ENCODE measurements at regions not wholly inside any gene's neighbourhood (a gene's known extent, or its start where the extent isn't known, plus 50 kb on each side); places are given as distances from the start of the nearest gene placed in this dataset.
A peak's percentile ranks its signal among the peaks of the same experiment; 100 is the strongest.
"Not testable (repeated sequence)": the region's sequence is repeated elsewhere in the genome, so short reads cannot be mapped to it uniquely, and the experiment has no call there.

GRCh38 chr14:51445001-51445390 is 204.9 kb downstream of the TMX1 start:
- no peak for DNase-seq (ENCODE audit: low read depth)

- DNase-seq (ENCODE audit: low read depth) = no peak
These were observed 204.9 kb upstream of the FRMD6 start for GRCh38 chr14:51446771-51447170.

DNA sequence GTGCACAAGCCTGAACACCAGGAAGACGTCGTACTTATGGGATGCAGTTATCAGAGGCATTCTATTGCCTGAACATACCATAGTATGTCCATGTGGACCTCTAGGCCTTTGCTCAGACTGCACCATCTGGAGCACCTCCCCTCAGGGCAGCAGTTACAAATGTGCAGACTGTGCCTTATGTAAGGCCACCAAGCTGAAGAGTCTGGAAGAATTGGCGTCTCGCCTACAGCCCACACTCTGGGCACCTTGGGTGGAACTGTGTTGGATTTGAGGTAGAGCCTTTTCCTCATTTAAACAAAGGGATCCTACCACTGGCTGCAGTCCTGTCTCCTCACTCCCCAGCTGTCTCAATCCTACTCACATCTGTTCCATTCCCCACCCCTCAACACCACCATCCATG is 204.3 kb upstream of the FRMD6 start:
- DNase-seq (ENCODE audit: low read depth) = no peak

GRCh38 chr14:51448831-51449670 is 202.7 kb upstream of the FRMD6 start:
- DNase-seq (ENCODE audit: low read depth) = peak; percentile 82

DNA sequence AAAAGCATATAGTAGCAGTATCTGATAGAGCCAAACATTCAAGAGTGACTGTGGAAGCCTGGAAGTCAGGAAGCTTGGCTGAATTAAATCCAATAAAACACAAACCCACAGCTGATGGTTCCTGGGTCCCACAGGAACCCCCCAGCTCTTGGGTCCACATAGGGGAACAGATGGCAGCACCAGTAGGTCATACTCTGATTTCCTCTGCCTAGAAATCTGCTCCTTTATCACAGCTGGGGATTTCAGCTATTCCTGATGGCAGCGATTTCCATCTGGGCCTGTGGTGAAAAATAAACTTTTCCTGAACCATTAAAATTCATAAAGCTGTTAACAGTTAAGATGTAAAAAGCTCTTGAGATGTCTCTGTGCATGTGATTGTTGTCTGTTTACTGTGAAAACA is 202.0 kb upstream of the FRMD6 start:
- DNase-seq (ENCODE audit: low read depth) = no peak

DNA sequence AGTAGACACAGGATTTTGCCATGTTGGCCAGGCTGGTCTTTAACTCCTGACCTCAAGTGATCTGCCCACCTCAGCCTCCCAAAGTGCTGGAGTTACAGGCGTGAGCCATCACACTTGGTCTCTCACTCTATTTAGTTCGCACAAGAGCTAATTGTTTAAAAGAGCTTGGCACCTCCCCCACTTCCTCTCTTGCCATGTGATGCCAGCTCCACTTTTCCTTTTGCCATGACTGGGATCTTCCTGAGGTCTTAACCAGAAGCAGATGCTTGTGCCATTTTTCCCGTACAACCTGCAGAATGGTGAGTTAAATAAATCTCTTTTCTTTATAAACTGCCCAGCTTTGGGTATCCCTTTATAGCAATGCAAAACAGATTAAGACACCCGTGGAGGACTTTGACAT is 200.1 kb upstream of the FRMD6 start:
- no peak for DNase-seq (ENCODE audit: low read depth)

- peak; percentile 73 for DNase-seq (ENCODE audit: low read depth)
These were observed 197.8 kb upstream of the FRMD6 start for GRCh38 chr14:51453869-51454268.

GRCh38 chr14:51454351-51454750 is 197.4 kb upstream of the FRMD6 start:
- no peak for DNase-seq (ENCODE audit: low read depth)

DNA sequence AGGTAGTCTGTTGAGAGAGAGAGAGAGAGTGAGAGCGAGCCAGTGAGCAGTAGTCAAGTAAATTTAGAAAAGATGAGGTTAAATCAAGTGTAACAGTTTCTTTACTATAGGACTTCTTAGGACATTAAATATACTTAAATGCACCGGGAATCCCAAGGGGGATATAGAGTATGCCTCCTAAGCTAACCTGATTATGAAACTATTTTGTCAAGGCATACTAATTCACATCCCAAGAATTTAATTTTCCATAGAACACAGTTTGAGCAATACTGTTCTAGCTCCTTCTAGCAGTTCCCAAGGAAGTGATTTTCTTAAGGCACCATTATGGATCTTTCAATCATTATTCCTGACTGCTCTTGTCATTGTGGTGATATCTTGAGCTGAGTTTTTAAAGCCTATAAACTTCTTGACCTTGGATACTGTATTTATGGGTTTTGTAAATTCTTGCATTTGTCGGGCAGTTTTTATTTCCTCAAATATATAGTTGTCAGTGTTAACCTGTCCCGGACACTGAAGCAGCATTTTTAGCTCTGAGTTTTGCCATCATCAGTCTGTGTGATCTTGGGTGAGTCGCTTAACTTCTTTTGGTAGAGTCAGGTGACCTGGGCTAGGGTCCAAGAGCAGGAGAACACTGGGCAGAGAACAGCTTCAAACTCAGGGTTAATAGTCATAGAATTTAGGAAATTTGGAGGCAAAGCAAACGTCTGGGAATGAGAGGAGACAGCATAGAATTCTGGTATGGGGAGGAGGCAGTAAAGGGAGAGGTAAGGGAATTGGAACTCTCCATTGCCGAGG is 196.5 kb upstream of the FRMD6 start:
- DNase-seq (ENCODE audit: low read depth) = peak; percentile 51

GRCh38 chr14:51457843-51458562 is 193.7 kb upstream of the FRMD6 start:
- DNase-seq (ENCODE audit: low read depth) = no peak

DNA sequence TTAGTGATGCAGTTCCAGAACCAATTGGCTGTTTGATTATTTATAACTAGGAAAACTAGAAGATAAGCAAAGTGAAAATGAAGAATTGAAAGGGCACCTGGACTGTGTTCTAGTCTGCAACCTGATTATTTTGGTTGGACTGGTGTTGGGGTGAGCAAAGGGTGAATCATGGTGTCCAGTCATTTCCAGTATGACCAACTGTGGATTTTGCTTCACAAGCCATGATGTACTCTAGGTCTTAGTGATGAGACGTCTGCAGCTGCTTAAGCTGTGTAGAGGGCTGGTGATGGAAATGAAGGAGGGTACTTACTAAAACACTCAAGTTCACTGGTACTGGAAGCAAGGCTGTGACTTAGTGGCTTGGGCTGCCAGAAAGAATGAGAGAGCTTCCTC is 193.2 kb upstream of the FRMD6 start:
- DNase-seq (ENCODE audit: low read depth) = no peak

DNA sequence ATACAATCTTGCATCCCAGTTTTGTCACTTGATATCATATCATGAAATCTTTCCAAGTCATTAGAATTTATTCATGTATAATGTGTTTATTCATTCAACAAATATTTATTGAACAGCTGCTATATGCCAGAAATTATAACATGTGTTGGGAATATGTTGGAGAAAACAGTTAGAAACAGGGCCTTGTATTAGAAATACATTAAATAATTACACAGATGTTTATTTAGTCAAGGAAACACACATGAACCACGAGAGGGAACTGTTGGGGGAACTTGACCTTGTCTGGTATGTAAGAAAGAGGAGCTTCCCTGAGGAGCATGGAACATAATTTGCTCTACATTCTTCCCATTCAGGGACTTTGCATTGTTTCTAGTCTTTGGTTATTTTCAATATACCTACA is 191.7 kb upstream of the FRMD6 start:
- peak; percentile 49 for DNase-seq (ENCODE audit: low read depth)

- DNase-seq (ENCODE audit: low read depth) = no peak
These were observed 189.5 kb upstream of the FRMD6 start for GRCh38 chr14:51462182-51462581.

DNA sequence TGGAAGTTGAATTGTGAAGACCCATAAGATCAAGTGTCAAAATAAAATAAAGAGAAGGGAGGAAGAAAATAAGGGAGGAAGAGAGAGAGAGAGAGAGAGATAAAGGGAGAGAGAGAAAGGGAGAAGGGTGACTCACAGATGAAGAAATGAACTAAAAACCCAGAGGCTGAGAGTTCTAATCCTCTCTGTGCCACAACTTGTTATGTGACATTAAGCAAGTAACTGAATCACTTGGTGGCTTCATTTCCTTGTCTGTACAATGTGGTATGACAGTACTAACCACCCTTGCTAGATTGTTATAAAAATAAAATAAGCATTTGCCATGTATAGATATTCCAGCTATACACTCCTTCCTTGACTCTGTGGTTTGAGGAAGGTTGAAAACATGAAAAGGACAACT is 189.0 kb upstream of the FRMD6 start:
- no peak for DNase-seq (ENCODE audit: low read depth)

- no peak for DNase-seq (ENCODE audit: low read depth)
These were observed 188.2 kb upstream of the FRMD6 start for GRCh38 chr14:51463461-51463860.

- no peak for DNase-seq (ENCODE audit: low read depth)
These were observed 187.3 kb upstream of the FRMD6 start for GRCh38 chr14:51464411-51464810.

DNA sequence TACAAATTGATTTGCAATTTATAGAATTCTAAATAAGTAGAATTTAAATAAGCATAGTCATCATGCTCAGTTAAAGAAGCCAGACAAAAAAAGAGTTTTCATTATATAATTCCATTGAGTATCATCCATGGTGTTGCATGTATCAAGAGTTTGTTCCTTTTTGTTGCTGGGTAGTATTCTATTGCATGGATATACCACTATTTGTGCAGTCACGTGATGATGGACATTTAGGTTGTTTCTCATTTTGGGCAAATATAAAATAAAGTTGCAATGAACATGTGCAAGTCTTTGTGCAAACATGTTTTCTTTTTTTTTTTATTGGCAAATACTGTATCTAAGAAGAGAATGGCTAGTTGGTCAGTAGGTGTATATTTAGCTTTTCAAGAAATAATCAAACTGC is 186.2 kb upstream of the FRMD6 start:
- DNase-seq (ENCODE audit: low read depth) = no peak

DNA sequence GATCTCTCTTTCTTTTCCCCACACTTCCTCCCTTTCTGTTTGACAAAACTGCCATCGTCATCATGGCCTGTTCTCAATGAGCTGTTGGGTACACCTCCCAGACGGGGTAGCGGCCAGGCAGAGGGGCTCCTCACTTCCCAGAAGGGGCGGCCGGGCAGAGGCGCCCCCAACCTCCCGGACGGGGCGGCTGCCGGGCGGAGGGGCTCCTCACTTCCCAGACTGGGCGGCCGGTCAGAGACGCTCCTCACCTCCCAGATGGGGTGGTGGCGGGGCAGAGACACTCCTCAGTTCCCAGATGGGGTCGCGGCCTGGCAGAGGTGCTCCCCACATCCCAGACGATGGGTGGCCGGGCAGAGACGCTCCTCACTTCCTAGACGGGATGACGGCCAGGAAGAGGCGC is 184.3 kb upstream of the FRMD6 start:
- not testable (repeated sequence) for DNase-seq (ENCODE audit: low read depth)

DNA sequence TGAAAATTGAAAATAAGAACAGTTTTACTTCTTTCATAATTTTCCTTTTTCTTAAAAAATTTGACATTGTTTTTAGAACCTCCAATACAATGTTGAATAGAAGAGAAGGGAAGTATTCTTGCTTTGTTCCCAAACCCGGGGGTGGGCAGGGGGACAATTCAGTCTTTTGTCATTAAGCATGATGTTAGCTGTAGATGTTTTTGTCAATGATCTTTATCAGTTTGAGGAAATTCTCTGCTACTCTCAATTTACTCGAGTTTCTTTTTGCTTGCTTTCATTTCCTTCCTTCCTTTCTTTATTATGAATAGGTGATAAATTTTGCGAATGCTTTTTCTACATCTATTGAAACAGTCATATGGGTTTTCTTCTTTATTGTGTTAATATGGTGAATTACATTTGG is 183.2 kb upstream of the FRMD6 start:
- no peak for DNase-seq (ENCODE audit: low read depth)

GRCh38 chr14:51472881-51473280 is 178.8 kb upstream of the FRMD6 start:
- peak; percentile 31 for DNase-seq (ENCODE audit: low read depth)

DNA sequence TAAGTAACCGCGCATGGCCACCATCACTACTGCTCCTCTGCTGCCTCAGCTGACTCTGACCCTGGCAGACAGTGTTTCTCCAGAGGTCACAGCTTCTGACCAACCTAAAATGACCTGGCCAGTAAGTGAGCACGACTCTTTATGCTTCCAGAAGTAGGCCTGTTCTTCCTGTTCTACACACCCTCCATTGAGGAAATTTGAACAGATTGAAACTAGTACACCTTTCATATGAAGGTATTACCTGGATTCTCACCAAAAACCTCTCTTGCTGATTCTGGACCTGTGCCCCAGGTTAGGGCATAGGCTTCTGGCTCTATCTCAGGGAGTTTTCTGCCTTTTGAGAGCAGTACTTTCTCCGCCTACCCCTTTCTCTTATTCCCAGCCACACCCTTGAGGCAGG is 178.4 kb upstream of the FRMD6 start:
- no peak for DNase-seq (ENCODE audit: low read depth)

GRCh38 chr14:51473808-51474565 is 177.7 kb upstream of the FRMD6 start:
- no peak for DNase-seq (ENCODE audit: low read depth)

All from fibroblast of gingiva (primary cell).